MM.1S (cell line): ENCODE measurements at regions not wholly inside any gene's neighbourhood (a gene's known extent, or its start where the extent isn't known, plus 50 kb on each side); places are given as distances from the start of the nearest gene placed in this dataset.

ENCODE experiments used
- DNase-seq: peaks from one replicate; pipeline ENCODE4 v3.0.0-alpha.2; 2015
- H2AFZ ChIP-seq: fragments of 300-600 bp; sonication (generic); 2 replicates; pipeline ENCODE4 v1.6.0; 2016; ENCODE audit warnings: antibody characterized with exemption, low read length
- H3F3A ChIP-seq: fragments of 300-600 bp; sonication (generic); 2 replicates; pipeline ENCODE4 v1.6.1; 2016; ENCODE audit warnings: mild to moderate bottlenecking, antibody characterized with exemption, low read length, moderate library complexity, mixed read lengths; ENCODE audit not compliant: insufficient read depth
- H3K27ac ChIP-seq: fragments of 300-600 bp; sonication (generic); 2 replicates; pipeline ENCODE4 v1.5.1; 2016; ENCODE audit warnings: mild to moderate bottlenecking, low read length
- H3K27me3 ChIP-seq: fragments of 300-600 bp; sonication (generic); replicated peaks from 2 replicates; pipeline ENCODE4 v1.6.0; 2016; ENCODE audit warnings: low read length; ENCODE audit not compliant: insufficient read depth
- H3K36me3 ChIP-seq: fragments of 300-600 bp; sonication (generic); replicated peaks from 2 replicates; pipeline ENCODE4 v1.6.1; 2016; ENCODE audit warnings: mild to moderate bottlenecking, low read length, mixed read lengths; ENCODE audit not compliant: insufficient read depth
- H3K4me1 ChIP-seq: fragments of 300-600 bp; sonication (generic); 2 replicates; pipeline ENCODE4 v1.6.1; 2016; ENCODE audit warnings: low read length, mixed read lengths
- H3K4me2 ChIP-seq: fragments of 300-600 bp; sonication (generic); 2 replicates; pipeline ENCODE4 v1.6.0; 2016; ENCODE audit warnings: low read depth, low read length
- H3K4me3 ChIP-seq: fragments of 300-600 bp; sonication (generic); 2 replicates; pipeline ENCODE4 v1.5.1; 2016; ENCODE audit warnings: low read length, mixed read lengths
- H3K79me2 ChIP-seq: fragments of 300-600 bp; sonication (generic); 2 replicates; pipeline ENCODE4 v1.6.1; 2016; ENCODE audit warnings: mixed run types, low read length, mixed read lengths
- H3K9ac ChIP-seq: fragments of 300-600 bp; sonication (generic); 2 replicates; pipeline ENCODE4 v1.6.1; 2016; ENCODE audit warnings: low read length, mixed read lengths
- H3K9me2 ChIP-seq: fragments of 300-600 bp; sonication (generic); replicated peaks from 2 replicates; pipeline ENCODE4 v1.6.1; 2016; ENCODE audit warnings: mild to moderate bottlenecking, low read length, mixed read lengths; ENCODE audit not compliant: insufficient read depth
- H3K9me3 ChIP-seq: fragments of 300-600 bp; sonication (generic); replicated peaks from 2 replicates; pipeline ENCODE4 v1.6.1; 2016; ENCODE audit warnings: mild to moderate bottlenecking, low read length, mixed read lengths; ENCODE audit not compliant: insufficient read depth
- H4K20me1 ChIP-seq: fragments of 300-600 bp; sonication (generic); 2 replicates; pipeline ENCODE4 v1.6.1; 2016; ENCODE audit warnings: mild to moderate bottlenecking, low read length, moderate library complexity, mixed read lengths; ENCODE audit not compliant: insufficient read depth
- EZH2 ChIP-seq: fragments of 300-600 bp; sonication (generic); optimal IDR thresholded peaks from 2 replicates; pipeline ENCODE3; 2017; ENCODE audit warnings: low read depth, mild to moderate bottlenecking, antibody characterized with exemption, low read length, mixed read lengths
- EZH2phosphoT487 ChIP-seq: fragments of 300-600 bp; sonication (generic); IDR thresholded peaks from 2 replicates; pipeline ENCODE4 v1.6.1; 2018; ENCODE audit warnings: antibody characterized with exemption, low read length
- TF ChIP-seq, protein P1 (sequence below): fragments of 300-600 bp; sonication (generic); IDR thresholded peaks from 2 replicates; pipeline ENCODE4 v1.5.1; 2016; ENCODE audit warnings: antibody characterized with exemption, low read length, mixed read lengths

GRCh38 chr5:110056580-110057114 lies 366.9 kb downstream of the MAN2A1 start:
- TF ChIP-seq EZH2 = no peak
- Histone ChIP-seq H4K20me1 (no peaks in the 10 kb centered on the region), H3K4me2 (no peak overlapping the region), H3K9me3 (no peaks in the 10 kb centered on the region), H3K4me3 (no peak overlapping the region), H3K79me2 (no peaks in the 10 kb centered on the region), H3K9me2 (no peaks in the 10 kb centered on the region), H3K27me3 (0 out of 2 replicates have a peak, but pooled peaks cover 3% of the 10 kb centered on the region), H3K4me1 (peaks cover 31% of the 10 kb centered on the region), H3K9ac (no peak overlapping the region), H2AFZ (no peak overlapping the region), H3K36me3 (no peaks in the 10 kb centered on the region), H3K27ac (no peak overlapping the region), H3F3A (peaks cover 22% of the 10 kb centered on the region)
- DNase-seq = no peak

DNA sequence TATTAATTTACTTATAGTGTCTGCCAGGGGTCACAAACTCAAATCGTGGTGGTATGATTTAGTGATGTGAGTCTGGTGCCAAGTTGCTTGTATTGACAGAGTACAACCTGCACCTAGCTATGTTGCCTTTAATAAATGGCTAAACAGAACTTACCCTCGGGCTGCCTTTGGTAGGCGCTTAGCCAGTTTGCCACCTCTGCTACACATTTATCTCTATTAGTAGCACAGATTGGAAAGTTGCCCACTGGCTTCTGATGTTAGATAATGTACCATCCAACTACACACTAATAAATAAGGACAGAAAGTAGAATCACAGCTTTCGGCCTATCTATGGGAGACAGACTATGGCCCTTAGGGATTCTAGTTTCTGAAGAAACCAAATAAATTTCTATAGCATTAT lies 368.4 kb downstream of the MAN2A1 start:
- Histone ChIP-seq H3K9me2 (no peaks in the 10 kb centered on the region), H4K20me1 (no peaks in the 10 kb centered on the region), H3K4me2 (no peak overlapping the region), H3K36me3 (no peaks in the 10 kb centered on the region), H3K27me3 (0 out of 2 replicates have a peak, but pooled peaks cover 3% of the 10 kb centered on the region), H3F3A (peaks cover 22% of the 10 kb centered on the region), H3K9me3 (no peaks in the 10 kb centered on the region), H3K4me1 (peaks cover 27% of the 10 kb centered on the region), H3K4me3 (no peak overlapping the region), H3K9ac (no peak overlapping the region), H3K27ac (no peak overlapping the region), H2AFZ (no peak overlapping the region), H3K79me2 (no peaks in the 10 kb centered on the region)
- DNase-seq = no peak
- TF ChIP-seq EZH2 (no peak), EZH2phosphoT487 (no peak)
- TF ChIP-seq, protein P1, sequence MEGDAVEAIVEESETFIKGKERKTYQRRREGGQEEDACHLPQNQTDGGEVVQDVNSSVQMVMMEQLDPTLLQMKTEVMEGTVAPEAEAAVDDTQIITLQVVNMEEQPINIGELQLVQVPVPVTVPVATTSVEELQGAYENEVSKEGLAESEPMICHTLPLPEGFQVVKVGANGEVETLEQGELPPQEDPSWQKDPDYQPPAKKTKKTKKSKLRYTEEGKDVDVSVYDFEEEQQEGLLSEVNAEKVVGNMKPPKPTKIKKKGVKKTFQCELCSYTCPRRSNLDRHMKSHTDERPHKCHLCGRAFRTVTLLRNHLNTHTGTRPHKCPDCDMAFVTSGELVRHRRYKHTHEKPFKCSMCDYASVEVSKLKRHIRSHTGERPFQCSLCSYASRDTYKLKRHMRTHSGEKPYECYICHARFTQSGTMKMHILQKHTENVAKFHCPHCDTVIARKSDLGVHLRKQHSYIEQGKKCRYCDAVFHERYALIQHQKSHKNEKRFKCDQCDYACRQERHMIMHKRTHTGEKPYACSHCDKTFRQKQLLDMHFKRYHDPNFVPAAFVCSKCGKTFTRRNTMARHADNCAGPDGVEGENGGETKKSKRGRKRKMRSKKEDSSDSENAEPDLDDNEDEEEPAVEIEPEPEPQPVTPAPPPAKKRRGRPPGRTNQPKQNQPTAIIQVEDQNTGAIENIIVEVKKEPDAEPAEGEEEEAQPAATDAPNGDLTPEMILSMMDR = no peak

DNA sequence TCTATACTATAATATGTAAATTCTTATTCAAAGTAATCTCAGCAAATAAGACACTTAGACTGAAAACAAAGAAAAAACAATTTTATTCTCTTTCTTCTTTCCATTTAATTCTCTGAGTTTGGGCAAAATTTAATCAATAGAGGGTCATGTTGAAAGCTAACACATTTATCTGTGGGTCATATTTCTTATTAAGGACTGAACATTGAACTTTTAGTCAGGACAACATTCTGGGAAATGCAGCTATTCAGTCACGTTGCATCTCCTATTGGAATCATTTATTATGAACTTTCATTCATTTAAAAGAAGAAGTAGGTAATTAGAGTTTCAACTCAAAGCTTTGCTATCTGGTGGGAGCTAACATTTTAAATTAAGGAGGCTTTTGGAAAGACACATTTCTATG lies 372.5 kb downstream of the MAN2A1 start:
- Histone ChIP-seq H3F3A (no peaks in the 10 kb centered on the region), H4K20me1 (no peaks in the 10 kb centered on the region), H3K9me3 (no peaks in the 10 kb centered on the region), H3K4me2 (no peak overlapping the region), H3K36me3 (no peaks in the 10 kb centered on the region), H3K4me3 (no peak overlapping the region), H3K27ac (no peak overlapping the region), H3K27me3 (no peaks in the 10 kb centered on the region), H3K79me2 (no peaks in the 10 kb centered on the region), H3K4me1 (no peaks in the 10 kb centered on the region), H2AFZ (no peak overlapping the region), H3K9ac (no peak overlapping the region), H3K9me2 (no peaks in the 10 kb centered on the region)
- no peak for DNase-seq
- no peak for TF ChIP-seq EZH2phosphoT487
- TF ChIP-seq, protein P1 = no peak
- no peak for TF ChIP-seq EZH2
